ENCODE measurements at regions not wholly inside any gene's neighbourhood (a gene's known extent, or its start where the extent isn't known, plus 50 kb on each side); places are given as distances from the start of the nearest gene placed in this dataset.

- H3K27ac ChIP-seq (ENCODE audit: low read length): no peak overlapping the region
- no peaks in the 10 kb centered on the region for H3K9me3 ChIP-seq (ENCODE audit: control insufficient read depth, low read depth, low read length)
- no peaks in the 10 kb centered on the region for H3K36me3 ChIP-seq (ENCODE audit: control insufficient read depth, low read depth, low read length)
- H3K4me1 ChIP-seq (ENCODE audit: control insufficient read depth, low read depth, low read length): no peaks in the 10 kb centered on the region
- H3K9ac ChIP-seq (ENCODE audit: low read length): no peak overlapping the region
- no peak overlapping the region for H3K4me3 ChIP-seq (ENCODE audit: low read length)
- H3K27me3 ChIP-seq (ENCODE audit: control insufficient read depth, insufficient read depth, low read length): no peaks in the 10 kb centered on the region
Measured at GRCh38 chr9:99577351-99577750, 244.3 kb upstream of the NR4A3 start.

GRCh38 chr9:99578666-99579065 lies 243.0 kb upstream of the NR4A3 start:
- Histone ChIP-seq H3K9me3 (ENCODE audit: control insufficient read depth, low read depth, low read length) (no peaks in the 10 kb centered on the region), H3K4me1 (ENCODE audit: control insufficient read depth, low read depth, low read length) (no peaks in the 10 kb centered on the region), H3K27ac (ENCODE audit: low read length) (no peak overlapping the region)

GRCh38 chr9:99579964-99580363 lies 241.7 kb upstream of the NR4A3 start:
- Histone ChIP-seq H3K27ac (ENCODE audit: low read length) (no peak overlapping the region), H3K27me3 (ENCODE audit: control insufficient read depth, insufficient read depth, low read length) (no peaks in the 10 kb centered on the region), H3K36me3 (ENCODE audit: control insufficient read depth, low read depth, low read length) (no peaks in the 10 kb centered on the region), H3K9me3 (ENCODE audit: control insufficient read depth, low read depth, low read length) (no peaks in the 10 kb centered on the region), H3K4me3 (ENCODE audit: low read length) (no peak overlapping the region), H3K9ac (ENCODE audit: low read length) (no peak overlapping the region), H3K4me1 (ENCODE audit: control insufficient read depth, low read depth, low read length) (no peaks in the 10 kb centered on the region)

More at GRCh38 chr9:99578666-99579065, 243.0 kb upstream of the NR4A3 start:
- Histone ChIP-seq H3K36me3 (ENCODE audit: control insufficient read depth, low read depth, low read length) (no peaks in the 10 kb centered on the region), H3K27me3 (ENCODE audit: control insufficient read depth, insufficient read depth, low read length) (no peaks in the 10 kb centered on the region), H3K9ac (ENCODE audit: low read length) (no peak overlapping the region), H3K4me3 (ENCODE audit: low read length) (no peak overlapping the region)

- Histone ChIP-seq H3K9me3 (ENCODE audit: control insufficient read depth, low read depth, low read length) (no peaks in the 10 kb centered on the region), H3K9ac (ENCODE audit: low read length) (no peak overlapping the region), H3K27ac (ENCODE audit: low read length) (no peak overlapping the region), H3K4me1 (ENCODE audit: control insufficient read depth, low read depth, low read length) (no peaks in the 10 kb centered on the region), H3K4me3 (ENCODE audit: low read length) (no peak overlapping the region), H3K36me3 (ENCODE audit: control insufficient read depth, low read depth, low read length) (no peaks in the 10 kb centered on the region), H3K27me3 (ENCODE audit: control insufficient read depth, insufficient read depth, low read length) (no peaks in the 10 kb centered on the region)
Measured at GRCh38 chr9:99582814-99583213, 238.9 kb upstream of the NR4A3 start.

GRCh38 chr9:99588299-99588698 lies 233.4 kb upstream of the NR4A3 start:
- Histone ChIP-seq H3K4me1 (ENCODE audit: control insufficient read depth, low read depth, low read length) (no peaks in the 10 kb centered on the region), H3K36me3 (ENCODE audit: control insufficient read depth, low read depth, low read length) (no peaks in the 10 kb centered on the region)

GRCh38 chr9:99588747-99589146 lies 232.9 kb upstream of the NR4A3 start:
- Histone ChIP-seq H3K27me3 (ENCODE audit: control insufficient read depth, insufficient read depth, low read length) (no peaks in the 10 kb centered on the region), H3K27ac (ENCODE audit: low read length) (no peak overlapping the region)

More at GRCh38 chr9:99588299-99588698, 233.4 kb upstream of the NR4A3 start:
- no peak overlapping the region for H3K9ac ChIP-seq (ENCODE audit: low read length)
- H3K4me3 ChIP-seq (ENCODE audit: low read length): no peak overlapping the region
- H3K27ac ChIP-seq (ENCODE audit: low read length): no peak overlapping the region
- H3K27me3 ChIP-seq (ENCODE audit: control insufficient read depth, insufficient read depth, low read length): no peaks in the 10 kb centered on the region
- no peaks in the 10 kb centered on the region for H3K9me3 ChIP-seq (ENCODE audit: control insufficient read depth, low read depth, low read length)

GRCh38 chr9:99590410-99590809 lies 231.3 kb upstream of the NR4A3 start:
- Histone ChIP-seq H3K27ac (ENCODE audit: low read length) (no peak overlapping the region), H3K4me1 (ENCODE audit: control insufficient read depth, low read depth, low read length) (no peaks in the 10 kb centered on the region), H3K9ac (ENCODE audit: low read length) (no peak overlapping the region), H3K27me3 (ENCODE audit: control insufficient read depth, insufficient read depth, low read length) (no peaks in the 10 kb centered on the region), H3K4me3 (ENCODE audit: low read length) (no peak overlapping the region), H3K36me3 (ENCODE audit: control insufficient read depth, low read depth, low read length) (no peaks in the 10 kb centered on the region), H3K9me3 (ENCODE audit: control insufficient read depth, low read depth, low read length) (no peaks in the 10 kb centered on the region)

More at GRCh38 chr9:99588747-99589146, 232.9 kb upstream of the NR4A3 start:
- no peaks in the 10 kb centered on the region for H3K9me3 ChIP-seq (ENCODE audit: control insufficient read depth, low read depth, low read length)
- H3K36me3 ChIP-seq (ENCODE audit: control insufficient read depth, low read depth, low read length): no peaks in the 10 kb centered on the region
- no peaks in the 10 kb centered on the region for H3K4me1 ChIP-seq (ENCODE audit: control insufficient read depth, low read depth, low read length)
- no peak overlapping the region for H3K4me3 ChIP-seq (ENCODE audit: low read length)
- H3K9ac ChIP-seq (ENCODE audit: low read length): no peak overlapping the region

- H3K9me3 ChIP-seq (ENCODE audit: control insufficient read depth, low read depth, low read length): no peaks in the 10 kb centered on the region
- no peak overlapping the region for H3K27ac ChIP-seq (ENCODE audit: low read length)
- no peaks in the 10 kb centered on the region for H3K4me1 ChIP-seq (ENCODE audit: control insufficient read depth, low read depth, low read length)
- H3K4me3 ChIP-seq (ENCODE audit: low read length): no peak overlapping the region
- no peaks in the 10 kb centered on the region for H3K27me3 ChIP-seq (ENCODE audit: control insufficient read depth, insufficient read depth, low read length)
- H3K36me3 ChIP-seq (ENCODE audit: control insufficient read depth, low read depth, low read length): no peaks in the 10 kb centered on the region
- H3K9ac ChIP-seq (ENCODE audit: low read length): no peak overlapping the region
Measured at GRCh38 chr9:99590840-99591239, 230.8 kb upstream of the NR4A3 start.

- Histone ChIP-seq H3K9ac (ENCODE audit: low read length) (no peak overlapping the region), H3K4me1 (ENCODE audit: control insufficient read depth, low read depth, low read length) (no peaks in the 10 kb centered on the region), H3K36me3 (ENCODE audit: control insufficient read depth, low read depth, low read length) (no peaks in the 10 kb centered on the region), H3K27me3 (ENCODE audit: control insufficient read depth, insufficient read depth, low read length) (no peaks in the 10 kb centered on the region), H3K9me3 (ENCODE audit: control insufficient read depth, low read depth, low read length) (no peaks in the 10 kb centered on the region), H3K4me3 (ENCODE audit: low read length) (no peak overlapping the region), H3K27ac (ENCODE audit: low read length) (no peak overlapping the region)
Measured at GRCh38 chr9:99591770-99592169, 229.9 kb upstream of the NR4A3 start.

GRCh38 chr9:99592834-99593574 lies 228.7 kb upstream of the NR4A3 start:
- Histone ChIP-seq H3K4me1 (ENCODE audit: control insufficient read depth, low read depth, low read length) (no peaks in the 10 kb centered on the region), H3K36me3 (ENCODE audit: control insufficient read depth, low read depth, low read length) (no peaks in the 10 kb centered on the region), H3K27me3 (ENCODE audit: control insufficient read depth, insufficient read depth, low read length) (no peaks in the 10 kb centered on the region), H3K27ac (ENCODE audit: low read length) (no peak overlapping the region), H3K9ac (ENCODE audit: low read length) (no peak overlapping the region), H3K4me3 (ENCODE audit: low read length) (no peak overlapping the region), H3K9me3 (ENCODE audit: control insufficient read depth, low read depth, low read length) (no peaks in the 10 kb centered on the region)

GRCh38 chr9:99593610-99594009 lies 228.1 kb upstream of the NR4A3 start:
- Histone ChIP-seq H3K4me1 (ENCODE audit: control insufficient read depth, low read depth, low read length) (no peaks in the 10 kb centered on the region), H3K9me3 (ENCODE audit: control insufficient read depth, low read depth, low read length) (no peaks in the 10 kb centered on the region), H3K27me3 (ENCODE audit: control insufficient read depth, insufficient read depth, low read length) (no peaks in the 10 kb centered on the region), H3K27ac (ENCODE audit: low read length) (no peak overlapping the region), H3K4me3 (ENCODE audit: low read length) (no peak overlapping the region), H3K36me3 (ENCODE audit: control insufficient read depth, low read depth, low read length) (no peaks in the 10 kb centered on the region), H3K9ac (ENCODE audit: low read length) (no peak overlapping the region)

GRCh38 chr9:99594056-99594780 lies 227.5 kb upstream of the NR4A3 start:
- Histone ChIP-seq H3K27ac (ENCODE audit: low read length) (no peak overlapping the region), H3K9ac (ENCODE audit: low read length) (no peak overlapping the region), H3K4me1 (ENCODE audit: control insufficient read depth, low read depth, low read length) (no peaks in the 10 kb centered on the region), H3K9me3 (ENCODE audit: control insufficient read depth, low read depth, low read length) (no peaks in the 10 kb centered on the region), H3K36me3 (ENCODE audit: control insufficient read depth, low read depth, low read length) (no peaks in the 10 kb centered on the region), H3K27me3 (ENCODE audit: control insufficient read depth, insufficient read depth, low read length) (no peaks in the 10 kb centered on the region), H3K4me3 (ENCODE audit: low read length) (no peak overlapping the region)

All from iPS-18a (cell line).